Stimulated activated naive CD8-positive, alpha-beta T cell treated with anti-CD3 and anti-CD28 coated beads, Interleukin-15, Interleukin-2, amounts not matched to agents 100 ng/mL and 50 ng/mL, for 24 hours (primary cell): ENCODE measurements at regions not wholly inside any gene's neighbourhood (a gene's known extent, or its start where the extent isn't known, plus 50 kb on each side); places are given as distances from the start of the nearest gene placed in this dataset.
"Not testable (repeated sequence)": the region's sequence is repeated elsewhere in the genome, so short reads cannot be mapped to it uniquely, and the experiment has no call there.

ENCODE experiments used
- H3K27ac Mint-ChIP-seq: one replicate; pipeline ENCODE4 v1.8.0; 2021; ENCODE audit warnings: mild to moderate bottlenecking, mixed read lengths
- H3K27me3 Mint-ChIP-seq: one replicate; pipeline ENCODE4 v1.8.0; 2021; ENCODE audit warnings: mixed read lengths
- H3K36me3 Mint-ChIP-seq: one replicate; pipeline ENCODE4 v1.8.0; 2021; ENCODE audit warnings: low read depth, mixed read lengths
- H3K4me1 Mint-ChIP-seq: one replicate; pipeline ENCODE4 v1.8.0; 2021; ENCODE audit warnings: low read depth, mixed read lengths
- H3K4me3 Mint-ChIP-seq: one replicate; pipeline ENCODE4 v1.8.0; 2021; ENCODE audit warnings: mild to moderate bottlenecking, mixed read lengths
- H3K9me3 Mint-ChIP-seq: one replicate; pipeline ENCODE4 v1.8.0; 2021; ENCODE audit warnings: mixed read lengths

DNA sequence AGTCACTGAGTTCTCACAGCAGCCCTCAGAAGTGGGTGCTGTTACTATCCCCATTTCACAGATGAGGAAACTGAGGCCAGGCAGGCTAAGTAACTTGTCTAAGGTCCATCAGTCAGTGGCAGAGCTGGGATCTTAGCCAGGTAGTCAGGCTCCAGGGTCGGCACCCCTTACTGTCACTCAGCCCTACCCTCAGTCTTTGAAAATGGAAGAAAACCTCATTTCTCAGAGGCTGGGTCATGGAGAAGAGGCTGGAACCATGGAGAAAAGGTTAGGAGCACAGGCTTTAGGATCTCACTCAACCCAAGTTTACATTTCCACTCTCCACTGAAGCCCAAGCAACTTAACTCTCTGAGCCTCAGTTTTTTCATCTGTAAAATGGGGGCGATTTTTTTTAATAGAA is 116.2 kb upstream of the SIRPG start:
- H3K4me1 Mint-ChIP-seq: peaks cover 14% of the 10 kb centered on the region
- no peak overlapping the region for H3K4me3 Mint-ChIP-seq
- H3K27ac Mint-ChIP-seq: no peak overlapping the region
- H3K27me3 Mint-ChIP-seq: no peaks in the 10 kb centered on the region
- H3K36me3 Mint-ChIP-seq: no peaks in the 10 kb centered on the region
- H3K9me3 Mint-ChIP-seq: no peaks in the 10 kb centered on the region

DNA sequence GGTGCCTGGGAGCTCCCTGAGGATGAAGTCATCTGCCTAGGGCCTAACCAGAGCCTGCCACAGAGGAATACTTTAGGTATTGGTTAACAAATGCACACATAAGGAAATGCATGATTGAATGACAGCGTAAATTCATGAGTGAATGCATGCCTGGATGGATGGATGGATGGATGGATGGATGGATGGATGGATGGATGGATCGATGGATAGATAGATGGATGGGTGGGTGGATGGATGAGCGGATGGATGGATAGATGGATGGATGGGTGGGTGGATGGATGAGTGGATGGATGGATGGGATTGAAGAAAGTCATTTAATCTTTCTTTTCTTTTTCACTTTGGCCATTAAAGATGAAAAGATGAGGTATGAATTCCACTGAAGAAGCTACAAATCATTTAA is 111.9 kb upstream of the SIRPG start:
- H3K36me3 Mint-ChIP-seq: no peaks in the 10 kb centered on the region
- no peaks in the 10 kb centered on the region for H3K9me3 Mint-ChIP-seq
- H3K27me3 Mint-ChIP-seq: no peaks in the 10 kb centered on the region
- H3K4me1 Mint-ChIP-seq: no peaks in the 10 kb centered on the region
- H3K4me3 Mint-ChIP-seq: no peak overlapping the region
- H3K27ac Mint-ChIP-seq: no peak overlapping the region

DNA sequence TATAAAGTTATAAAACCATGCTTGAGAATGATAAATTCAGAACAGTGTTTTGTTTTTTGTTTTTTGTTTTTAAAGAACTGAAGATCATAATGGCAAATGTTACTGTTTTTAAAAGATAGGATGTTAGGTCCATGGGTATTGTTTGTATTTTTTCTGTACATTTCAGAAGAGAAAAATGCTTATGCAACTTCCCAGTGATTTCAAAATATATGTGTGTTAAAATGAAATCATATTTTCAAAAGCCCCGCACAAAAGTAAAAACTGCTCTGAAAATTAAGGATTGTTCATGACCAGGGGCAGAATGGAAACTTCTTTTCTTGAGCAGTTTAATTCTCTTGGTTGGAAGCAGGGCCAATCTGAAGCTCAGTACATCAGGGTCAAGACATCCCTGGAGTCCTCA is 109.2 kb upstream of the SIRPG start:
- no peaks in the 10 kb centered on the region for H3K9me3 Mint-ChIP-seq
- H3K4me1 Mint-ChIP-seq: no peaks in the 10 kb centered on the region
- no peak overlapping the region for H3K4me3 Mint-ChIP-seq
- no peaks in the 10 kb centered on the region for H3K27me3 Mint-ChIP-seq
- H3K36me3 Mint-ChIP-seq: no peaks in the 10 kb centered on the region
- no peak overlapping the region for H3K27ac Mint-ChIP-seq

DNA sequence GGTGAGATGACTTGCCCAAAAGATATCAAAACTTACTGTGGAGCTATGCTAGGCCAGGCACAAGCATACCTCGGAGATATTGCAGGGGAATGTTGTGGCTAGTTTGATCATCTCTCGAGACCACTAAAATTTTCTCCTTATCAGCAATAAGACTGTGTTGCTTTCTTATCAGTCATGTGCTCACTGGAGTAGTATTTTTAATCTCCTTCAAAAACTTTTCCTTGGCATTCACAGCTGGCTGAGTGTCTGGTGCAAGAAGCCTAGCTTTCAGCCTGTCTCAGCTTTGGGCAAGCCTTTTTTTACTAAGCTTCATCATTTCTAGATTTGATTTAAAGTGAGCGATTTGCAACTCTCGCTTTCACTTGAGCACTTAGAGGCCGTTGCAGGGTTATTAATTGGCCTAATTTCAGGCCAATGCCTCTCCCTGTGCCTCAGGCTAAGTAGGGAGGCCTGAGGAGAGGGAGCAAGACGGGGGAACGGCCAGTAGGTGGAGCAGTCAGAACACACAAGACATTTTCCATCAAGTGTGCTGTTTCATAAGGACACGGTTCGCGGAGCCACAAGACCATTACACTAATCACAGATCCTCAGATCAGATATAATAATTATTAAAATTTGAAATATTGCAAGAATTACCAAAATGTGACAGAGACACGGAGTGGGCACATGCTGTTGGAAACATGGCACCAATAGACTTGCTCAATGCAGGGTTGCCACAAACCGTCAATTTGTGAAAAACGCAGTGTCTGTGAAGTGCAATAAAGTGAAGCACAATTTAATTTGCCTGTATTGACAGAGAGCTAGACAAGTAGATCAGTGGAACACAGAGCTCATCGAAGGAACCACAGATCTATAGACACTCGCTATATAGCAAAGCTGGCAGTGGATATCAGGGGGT is 106.8 kb upstream of the SIRPG start:
- no peak overlapping the region for H3K4me3 Mint-ChIP-seq
- no peaks in the 10 kb centered on the region for H3K27me3 Mint-ChIP-seq
- H3K27ac Mint-ChIP-seq: no peak overlapping the region
- no peaks in the 10 kb centered on the region for H3K36me3 Mint-ChIP-seq
- H3K9me3 Mint-ChIP-seq: no peaks in the 10 kb centered on the region
- H3K4me1 Mint-ChIP-seq: no peaks in the 10 kb centered on the region

DNA sequence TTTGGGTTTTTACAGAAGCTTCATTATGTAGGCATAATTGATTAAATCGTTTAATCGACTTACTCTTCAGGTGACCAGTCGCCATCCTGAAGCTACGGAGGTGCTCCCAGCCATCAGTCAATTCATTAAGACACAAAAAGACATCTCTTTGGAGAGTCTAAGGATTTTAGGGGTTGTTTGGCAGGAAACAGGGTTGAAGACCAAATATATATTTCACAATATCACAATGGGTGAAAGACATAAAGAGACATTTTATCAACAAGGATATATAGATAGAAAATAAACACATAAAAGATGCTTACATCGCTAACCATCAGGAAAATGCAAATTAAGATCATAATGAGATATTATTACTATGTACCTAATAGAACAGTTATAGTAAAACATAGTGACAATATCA is 104.0 kb upstream of the SIRPG start:
- Mint-ChIP-seq H3K4me3 (no peak overlapping the region), H3K36me3 (no peaks in the 10 kb centered on the region), H3K4me1 (no peaks in the 10 kb centered on the region), H3K27me3 (no peaks in the 10 kb centered on the region), H3K27ac (no peak overlapping the region), H3K9me3 (no peaks in the 10 kb centered on the region)

DNA sequence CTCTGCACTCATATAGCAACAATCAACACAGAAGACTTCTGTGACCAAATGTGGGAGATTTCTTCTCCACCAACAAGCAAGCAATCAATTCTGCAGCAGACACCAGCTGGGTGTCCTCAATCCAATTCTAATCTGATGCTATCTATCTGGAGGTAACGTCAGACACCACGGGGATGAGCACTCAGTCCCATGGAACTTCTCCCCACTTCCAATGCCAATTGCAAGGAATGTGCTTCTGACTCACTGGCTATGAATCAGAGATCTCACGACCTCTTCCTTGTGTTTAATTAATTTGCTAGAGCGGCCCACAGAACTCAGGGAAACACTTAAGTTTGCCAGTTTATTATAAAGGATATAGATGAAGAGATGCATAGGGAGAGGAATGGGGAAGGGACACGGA is 103.5 kb upstream of the SIRPG start:
- Mint-ChIP-seq H3K27ac (no peak overlapping the region), H3K9me3 (no peaks in the 10 kb centered on the region), H3K4me3 (no peak overlapping the region), H3K27me3 (no peaks in the 10 kb centered on the region), H3K4me1 (no peaks in the 10 kb centered on the region), H3K36me3 (no peaks in the 10 kb centered on the region)

DNA sequence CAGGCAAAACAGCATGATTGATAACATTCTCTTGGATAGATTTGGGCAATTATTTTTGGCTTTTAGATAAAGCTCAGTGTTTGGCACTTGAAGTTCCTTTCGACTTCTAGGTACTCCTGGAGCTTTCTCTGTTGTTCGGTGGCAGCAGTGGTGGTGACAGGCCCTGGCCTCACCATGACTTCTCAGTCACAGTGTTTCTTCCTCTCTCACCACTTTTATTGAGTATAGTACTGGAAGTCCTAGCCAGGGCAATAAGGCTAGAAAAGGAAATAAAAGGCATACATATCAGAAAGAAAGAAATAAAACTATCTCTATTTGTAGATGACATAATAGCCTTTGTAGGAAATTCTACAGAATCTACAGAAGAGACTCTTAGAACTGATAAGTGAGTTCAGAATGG is 101.2 kb upstream of the SIRPG start:
- H3K9me3 Mint-ChIP-seq: no peaks in the 10 kb centered on the region
- H3K4me3 Mint-ChIP-seq: no peak overlapping the region
- no peak overlapping the region for H3K27ac Mint-ChIP-seq
- H3K36me3 Mint-ChIP-seq: no peaks in the 10 kb centered on the region
- H3K4me1 Mint-ChIP-seq: peaks cover 11% of the 10 kb centered on the region
- no peaks in the 10 kb centered on the region for H3K27me3 Mint-ChIP-seq

DNA sequence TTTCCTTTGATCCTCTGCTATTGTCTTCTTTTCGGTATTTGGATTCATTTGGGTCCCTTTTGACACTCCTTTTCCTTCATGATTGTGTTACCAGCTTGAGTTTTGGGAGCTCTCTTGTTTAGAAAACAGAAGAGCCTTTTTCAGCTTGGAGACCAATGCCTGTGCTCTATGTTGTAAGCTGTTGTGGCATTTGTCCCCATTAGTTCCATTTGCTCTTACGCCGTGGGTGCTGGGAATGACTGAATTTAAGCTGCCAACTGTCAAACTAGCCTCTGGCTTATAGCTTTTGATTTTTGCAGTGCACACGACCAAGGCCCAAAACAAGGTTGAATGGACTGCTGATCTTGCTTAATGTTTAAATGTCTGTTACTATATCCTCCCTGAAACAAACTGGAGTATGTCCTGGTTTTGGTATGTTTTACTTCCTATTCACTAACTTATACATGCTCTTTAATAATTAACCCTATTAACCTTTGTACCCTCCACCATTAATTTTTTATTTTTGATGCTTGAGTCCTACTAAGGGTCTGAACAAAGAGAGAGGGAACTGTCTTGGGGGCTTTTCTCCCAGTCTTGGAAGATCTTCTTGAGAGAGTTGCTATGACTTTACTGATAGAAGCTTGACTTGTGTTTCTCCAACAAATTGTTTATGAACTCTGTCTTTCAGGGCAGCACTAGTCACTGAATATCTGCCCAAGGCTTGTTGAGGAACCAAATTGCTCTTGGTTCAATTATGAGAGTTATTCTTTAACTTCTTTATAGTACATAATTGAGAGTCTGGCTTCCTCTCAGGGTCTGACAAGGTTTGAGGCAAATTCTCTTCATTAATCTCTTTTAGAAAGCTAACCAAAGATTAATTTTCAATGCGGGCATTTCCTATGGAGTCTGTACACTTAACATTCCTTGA is 100.3 kb upstream of the SIRPG start:
- Mint-ChIP-seq H3K4me1 (peaks cover 13% of the 10 kb centered on the region), H3K27me3 (no peaks in the 10 kb centered on the region), H3K27ac (no peak overlapping the region), H3K9me3 (no peaks in the 10 kb centered on the region), H3K4me3 (no peak overlapping the region), H3K36me3 (no peaks in the 10 kb centered on the region)

DNA sequence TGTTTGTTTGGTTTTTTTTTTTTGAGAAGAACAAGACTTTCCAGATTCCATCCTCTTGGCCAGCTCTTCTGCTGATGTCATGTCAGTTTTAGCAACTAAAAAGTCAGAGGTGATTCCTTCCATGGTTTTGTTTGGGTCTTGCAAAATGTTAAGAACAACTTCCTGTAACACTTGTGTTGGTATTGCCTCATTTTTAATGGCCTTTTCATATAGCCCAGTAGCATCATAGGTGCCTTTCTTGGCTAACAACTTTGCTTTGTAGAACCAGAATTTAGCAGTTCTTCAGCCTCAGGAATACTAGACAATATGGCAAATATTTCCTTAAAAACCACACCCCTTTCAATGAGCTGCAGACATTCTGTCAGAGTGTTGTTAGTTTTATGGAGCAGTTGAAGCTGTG is 99.5 kb upstream of the SIRPG start:
- Mint-ChIP-seq H3K4me1 (peaks cover 13% of the 10 kb centered on the region), H3K27me3 (no peaks in the 10 kb centered on the region), H3K9me3 (peaks cover 2% of the 10 kb centered on the region), H3K36me3 (no peaks in the 10 kb centered on the region), H3K4me3 (no peak overlapping the region), H3K27ac (no peak overlapping the region)

DNA sequence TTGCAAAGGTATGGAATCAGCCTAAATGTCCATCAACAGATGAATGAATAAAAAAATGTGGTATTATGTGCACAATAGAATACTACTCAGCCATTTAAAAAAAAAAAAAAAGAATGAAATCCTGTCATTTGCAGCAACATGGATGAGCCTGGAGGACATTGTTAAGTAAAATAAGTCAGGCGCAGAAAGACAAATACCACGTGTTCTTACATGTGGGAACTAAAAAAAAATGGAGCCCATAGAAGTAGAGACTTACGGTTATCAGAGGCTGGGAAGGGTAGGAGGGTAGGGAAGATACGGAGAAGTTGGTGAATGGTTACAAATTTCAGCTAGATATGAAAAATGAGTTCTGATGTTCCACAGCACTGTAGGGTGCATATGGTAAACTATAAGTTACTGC is 97.2 kb upstream of the SIRPG start:
- no peaks in the 10 kb centered on the region for H3K27me3 Mint-ChIP-seq

DNA sequence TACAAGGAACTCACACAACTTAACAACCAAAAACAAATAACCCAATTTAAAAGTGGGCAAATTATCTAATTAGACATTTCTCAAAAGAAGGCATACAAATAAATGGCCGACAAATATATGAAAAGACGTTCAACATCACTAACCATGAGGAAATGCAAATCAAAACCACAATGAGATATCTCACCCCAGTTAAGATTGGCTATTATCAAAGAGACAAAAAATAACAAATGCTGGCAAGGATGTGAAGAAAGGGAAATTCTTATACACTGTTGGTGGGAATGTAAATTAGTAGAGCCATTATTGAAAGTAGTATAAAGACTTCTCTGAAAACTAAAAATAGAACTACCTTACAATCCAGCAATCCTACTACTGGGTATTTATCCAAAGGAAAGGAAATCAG is 96.7 kb upstream of the SIRPG start:
- Mint-ChIP-seq H3K4me1 (peaks cover 13% of the 10 kb centered on the region), H3K36me3 (no peaks in the 10 kb centered on the region), H3K27me3 (no peaks in the 10 kb centered on the region), H3K4me3 (no peak overlapping the region), H3K9me3 (peaks cover 9% of the 10 kb centered on the region), H3K27ac (no peak overlapping the region)

More for the DNA sequence above, 97.2 kb upstream of the SIRPG start:
- Mint-ChIP-seq H3K36me3 (no peaks in the 10 kb centered on the region), H3K4me3 (no peak overlapping the region), H3K27ac (no peak overlapping the region), H3K9me3 (peaks cover 9% of the 10 kb centered on the region), H3K4me1 (peaks cover 13% of the 10 kb centered on the region)

DNA sequence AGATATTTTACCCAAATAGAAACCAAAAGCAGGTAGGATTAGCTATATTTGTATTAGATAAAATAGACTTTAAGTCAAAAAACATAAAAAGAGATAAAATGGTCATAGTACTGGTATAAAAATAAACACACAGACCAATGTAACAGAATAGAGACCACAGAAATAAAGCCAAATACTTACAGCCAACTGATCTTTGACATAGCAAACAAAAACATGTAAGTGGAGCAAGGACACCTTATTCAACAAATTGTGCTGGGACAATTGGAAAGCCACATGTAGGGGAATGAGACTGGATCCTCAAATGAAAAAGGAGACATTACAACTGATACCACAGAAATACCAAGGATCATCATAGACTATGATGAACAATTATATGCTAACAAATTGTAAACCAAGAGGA is 94.5 kb upstream of the SIRPG start:
- no peaks in the 10 kb centered on the region for H3K36me3 Mint-ChIP-seq
- H3K27ac Mint-ChIP-seq: no peak overlapping the region
- no peaks in the 10 kb centered on the region for H3K27me3 Mint-ChIP-seq
- peaks cover 9% of the 10 kb centered on the region for H3K9me3 Mint-ChIP-seq
- H3K4me3 Mint-ChIP-seq: no peak overlapping the region
- H3K4me1 Mint-ChIP-seq: peaks cover 13% of the 10 kb centered on the region

DNA sequence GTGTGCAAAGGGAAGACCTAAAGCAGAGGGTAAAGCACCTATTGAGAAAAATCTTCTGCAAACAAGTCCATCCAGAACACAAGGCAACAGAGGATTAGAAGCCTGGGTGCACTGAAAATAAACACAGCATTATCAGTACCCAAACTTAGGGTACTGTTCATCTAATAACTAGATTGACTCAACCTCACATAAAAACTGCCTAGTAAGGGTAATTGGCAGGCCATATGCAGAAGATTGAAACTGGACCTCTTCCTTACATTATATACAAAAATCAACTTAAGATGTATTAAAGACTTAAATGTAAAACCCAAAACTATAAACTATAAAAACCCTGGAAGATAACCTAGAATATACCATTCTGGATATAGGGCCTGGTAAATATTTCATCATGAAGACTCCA is 91.2 kb upstream of the SIRPG start:
- Mint-ChIP-seq H3K4me1 (peaks cover 1% of the 10 kb centered on the region), H3K9me3 (peaks cover 9% of the 10 kb centered on the region), H3K4me3 (no peak overlapping the region), H3K27me3 (no peaks in the 10 kb centered on the region), H3K27ac (no peak overlapping the region), H3K36me3 (no peaks in the 10 kb centered on the region)

DNA sequence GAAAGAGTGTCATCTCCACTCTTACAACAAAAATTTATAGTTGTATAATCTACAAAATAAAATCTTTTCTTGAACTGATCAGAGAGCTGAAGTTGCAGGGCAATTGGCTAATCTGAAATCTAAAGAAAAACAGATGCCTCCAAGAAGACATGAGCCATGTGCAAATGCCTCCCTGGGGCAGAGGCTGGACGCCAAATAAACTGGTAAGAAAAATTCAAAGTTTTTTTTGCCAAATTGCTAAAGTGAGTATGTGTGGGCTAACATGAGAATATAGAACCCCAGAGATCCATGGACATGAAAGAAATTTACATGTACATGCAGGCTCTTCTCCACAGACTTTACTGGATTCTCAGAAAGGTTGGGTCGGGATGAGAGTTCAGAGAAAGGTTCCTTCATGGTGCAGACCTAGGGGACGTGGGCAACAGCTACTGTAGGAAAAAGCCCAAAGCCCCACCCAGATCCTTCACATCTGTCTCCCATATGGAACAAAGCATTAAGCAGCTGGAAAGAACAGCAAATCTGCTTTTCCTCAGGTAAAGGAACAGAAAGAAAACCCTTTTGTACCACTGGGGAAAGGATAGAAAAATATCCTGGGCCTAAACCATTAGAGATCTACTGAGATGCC is 90.5 kb upstream of the SIRPG start:
- Mint-ChIP-seq H3K27ac (no peak overlapping the region), H3K4me3 (no peak overlapping the region), H3K4me1 (no peaks in the 10 kb centered on the region), H3K27me3 (no peaks in the 10 kb centered on the region), H3K36me3 (no peaks in the 10 kb centered on the region), H3K9me3 (peaks cover 9% of the 10 kb centered on the region)

DNA sequence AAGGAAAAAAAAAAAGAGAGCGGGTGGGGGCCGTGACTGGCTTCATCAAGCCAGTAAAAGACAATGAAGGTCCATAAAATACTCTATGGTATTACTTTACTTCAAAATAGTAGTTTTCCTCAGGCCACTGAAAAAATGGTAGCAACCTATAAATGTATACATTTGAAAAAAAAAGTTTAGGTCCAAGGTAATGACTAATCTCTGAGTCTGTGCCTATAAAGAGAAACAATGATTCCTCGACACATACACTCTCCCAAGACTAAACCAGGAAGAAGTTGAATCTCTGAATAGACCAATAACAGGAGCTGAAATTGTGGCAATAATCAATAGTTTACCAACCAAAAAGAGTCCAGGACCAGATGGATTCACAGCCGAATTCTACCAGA is 84.5 kb upstream of the SIRPG start:
- H3K4me1 Mint-ChIP-seq: peaks cover 13% of the 10 kb centered on the region
- H3K27me3 Mint-ChIP-seq, H3K9me3 Mint-ChIP-seq, H3K4me3 Mint-ChIP-seq, H3K36me3 Mint-ChIP-seq, H3K27ac Mint-ChIP-seq: not testable (repeated sequence)
